Activated T-helper 1 cell treated with anti-CD3 and anti-CD28 coated beads, Interleukin-12 subunit alpha, Interleukin-12 subunit beta, Interleukin-2, Interleukin-4 antibody, amounts not matched to agents 30 ng/mL and 10 ng/mL and 1 ng/mL, durations not matched to agents 14 hours and 24 hours and 36 hours (primary cell): ENCODE measurements at regions not wholly inside any gene's neighbourhood (a gene's known extent, or its start where the extent isn't known, plus 50 kb on each side); places are given as distances from the start of the nearest gene placed in this dataset.
"Not testable (repeated sequence)": the region's sequence is repeated elsewhere in the genome, so short reads cannot be mapped to it uniquely, and the experiment has no call there.

Experiments
- DNase-seq: peaks from one replicate; pipeline ENCODE4 v3.0.0; 2021; ENCODE audit warnings: low spot score
- H3K27ac Mint-ChIP-seq: one replicate; pipeline ENCODE4 v1.8.0; 2021; ENCODE audit warnings: mild to moderate bottlenecking, mixed read lengths
- H3K27me3 Mint-ChIP-seq: one replicate; pipeline ENCODE4 v1.8.0; 2022; ENCODE audit warnings: mild to moderate bottlenecking, moderate library complexity, mixed read lengths; ENCODE audit not compliant: insufficient read depth
- H3K36me3 Mint-ChIP-seq: one replicate; pipeline ENCODE4 v1.8.0; 2021; ENCODE audit warnings: low read depth, mixed read lengths
- H3K4me1 Mint-ChIP-seq: one replicate; pipeline ENCODE4 v1.8.0; 2021; ENCODE audit warnings: low read depth, mixed read lengths
- H3K4me3 Mint-ChIP-seq: one replicate; pipeline ENCODE4 v1.8.0; 2021; ENCODE audit warnings: mild to moderate bottlenecking, moderate library complexity, mixed read lengths
- H3K9me3 Mint-ChIP-seq: one replicate; pipeline ENCODE4 v1.8.0; 2021; ENCODE audit warnings: mixed read lengths
- intact Hi-C: fragments of 100-400 bp; cut with micrococcal nuclease; formaldehyde crosslinking; loops from one replicate; pipeline ENCODE4 v1.15.1; 2024

GRCh38 chr4:58871509-58871908, 1761.3 kb upstream of the IGFBP7 start:
- no peak for DNase-seq
- intact Hi-C loops, result no loop called here

GRCh38 chr4:58849026-58849425, 1738.8 kb upstream of the IGFBP7 start:
- no peak overlapping the region for H3K4me3 Mint-ChIP-seq
- H3K27ac Mint-ChIP-seq, result no peak overlapping the region
- H3K27me3 Mint-ChIP-seq, result no peaks in the 10 kb centered on the region
- no peaks in the 10 kb centered on the region for H3K4me1 Mint-ChIP-seq
- no peak for DNase-seq
- no peaks in the 10 kb centered on the region for H3K36me3 Mint-ChIP-seq
- H3K9me3 Mint-ChIP-seq, result peaks cover 19% of the 10 kb centered on the region
- intact Hi-C loops, result no loop called here

More at GRCh38 chr4:58871509-58871908, 1761.3 kb upstream of the IGFBP7 start:
- Mint-ChIP-seq H3K4me3 (no peak overlapping the region), H3K36me3 (no peaks in the 10 kb centered on the region), H3K9me3 (peaks cover 12% of the 10 kb centered on the region), H3K27ac (no peak overlapping the region), H3K27me3 (no peaks in the 10 kb centered on the region), H3K4me1 (no peaks in the 10 kb centered on the region)

- no peaks in the 10 kb centered on the region for H3K36me3 Mint-ChIP-seq
- no peaks in the 10 kb centered on the region for H3K27me3 Mint-ChIP-seq
- no peak for DNase-seq
- no peaks in the 10 kb centered on the region for H3K4me1 Mint-ChIP-seq
- no peak overlapping the region for H3K27ac Mint-ChIP-seq
- intact Hi-C loops, result no loop called here
- H3K9me3 Mint-ChIP-seq, result peaks cover 9% of the 10 kb centered on the region
- H3K4me3 Mint-ChIP-seq, result no peak overlapping the region
These were observed 1733.3 kb upstream of the IGFBP7 start for GRCh38 chr4:58843455-58843854.

GRCh38 chr4:58833126-58833525, 1722.9 kb upstream of the IGFBP7 start:
- no peaks in the 10 kb centered on the region for H3K27me3 Mint-ChIP-seq
- peaks cover 19% of the 10 kb centered on the region for H3K9me3 Mint-ChIP-seq
- intact Hi-C loops, result no loop called here
- no peaks in the 10 kb centered on the region for H3K4me1 Mint-ChIP-seq
- no peaks in the 10 kb centered on the region for H3K36me3 Mint-ChIP-seq
- no peak overlapping the region for H3K4me3 Mint-ChIP-seq
- no peak overlapping the region for H3K27ac Mint-ChIP-seq
- DNase-seq, result no peak

GRCh38 chr4:58825278-58825677, 1715.1 kb upstream of the IGFBP7 start:
- H3K36me3 Mint-ChIP-seq, result no peaks in the 10 kb centered on the region
- H3K9me3 Mint-ChIP-seq, result peaks cover 13% of the 10 kb centered on the region
- H3K4me3 Mint-ChIP-seq, result no peak overlapping the region
- intact Hi-C loops, result no loop called here
- no peak for DNase-seq
- no peaks in the 10 kb centered on the region for H3K4me1 Mint-ChIP-seq
- H3K27me3 Mint-ChIP-seq, result no peaks in the 10 kb centered on the region
- no peak overlapping the region for H3K27ac Mint-ChIP-seq

GRCh38 chr4:58818560-58818959, 1708.4 kb upstream of the IGFBP7 start:
- H3K4me3 Mint-ChIP-seq, H3K27me3 Mint-ChIP-seq, H3K27ac Mint-ChIP-seq, H3K9me3 Mint-ChIP-seq, intact Hi-C loops, H3K4me1 Mint-ChIP-seq, H3K36me3 Mint-ChIP-seq, DNase-seq: not testable (repeated sequence)

- H3K4me3 Mint-ChIP-seq, result no peak overlapping the region
- H3K27me3 Mint-ChIP-seq, result no peaks in the 10 kb centered on the region
- H3K9me3 Mint-ChIP-seq, result peaks cover 12% of the 10 kb centered on the region
- no peaks in the 10 kb centered on the region for H3K36me3 Mint-ChIP-seq
- H3K4me1 Mint-ChIP-seq, result no peaks in the 10 kb centered on the region
- intact Hi-C loops, result no loop called here
- DNase-seq, result no peak
- H3K27ac Mint-ChIP-seq, result no peak overlapping the region
These were observed 1699.8 kb upstream of the IGFBP7 start for GRCh38 chr4:58809948-58810347.

GRCh38 chr4:58809366-58809765, 1699.2 kb upstream of the IGFBP7 start:
- Mint-ChIP-seq H3K9me3 (peaks cover 12% of the 10 kb centered on the region), H3K27ac (no peak overlapping the region), H3K4me1 (no peaks in the 10 kb centered on the region), H3K27me3 (no peaks in the 10 kb centered on the region), H3K4me3 (no peak overlapping the region), H3K36me3 (no peaks in the 10 kb centered on the region)
- intact Hi-C loops, result no loop called here
- DNase-seq, result no peak

- Mint-ChIP-seq H3K4me3 (no peak overlapping the region), H3K9me3 (peaks cover 12% of the 10 kb centered on the region), H3K27ac (no peak overlapping the region), H3K27me3 (no peaks in the 10 kb centered on the region), H3K4me1 (no peaks in the 10 kb centered on the region), H3K36me3 (no peaks in the 10 kb centered on the region)
- DNase-seq, result no peak
- intact Hi-C loops, result no loop called here
These were observed 1698.6 kb upstream of the IGFBP7 start for GRCh38 chr4:58808817-58809216.

- H3K4me3 Mint-ChIP-seq, result no peak overlapping the region
- no peak for DNase-seq
- no peak overlapping the region for H3K27ac Mint-ChIP-seq
- no peaks in the 10 kb centered on the region for H3K36me3 Mint-ChIP-seq
- intact Hi-C loops, result no loop called here
- H3K9me3 Mint-ChIP-seq, result peaks cover 11% of the 10 kb centered on the region
- H3K27me3 Mint-ChIP-seq, result no peaks in the 10 kb centered on the region
- H3K4me1 Mint-ChIP-seq, result no peaks in the 10 kb centered on the region
These were observed 1697.8 kb upstream of the IGFBP7 start for GRCh38 chr4:58807843-58808615.

- Mint-ChIP-seq H3K36me3 (no peaks in the 10 kb centered on the region), H3K4me3 (no peak overlapping the region), H3K27me3 (no peaks in the 10 kb centered on the region), H3K9me3 (peaks cover 4% of the 10 kb centered on the region), H3K4me1 (no peaks in the 10 kb centered on the region), H3K27ac (no peak overlapping the region)
- DNase-seq, result no peak
- intact Hi-C loops, result no loop called here
These were observed 1666.4 kb upstream of the IGFBP7 start for GRCh38 chr4:58776627-58777026.

- Mint-ChIP-seq H3K9me3 (peaks cover 8% of the 10 kb centered on the region), H3K27me3 (no peaks in the 10 kb centered on the region), H3K27ac (no peak overlapping the region), H3K4me1 (no peaks in the 10 kb centered on the region), H3K4me3 (no peak overlapping the region), H3K36me3 (no peaks in the 10 kb centered on the region)
- intact Hi-C loops, result no loop called here
- no peak for DNase-seq
These were observed 1657.4 kb upstream of the IGFBP7 start for GRCh38 chr4:58767598-58767997.

GRCh38 chr4:58766763-58767162, 1656.6 kb upstream of the IGFBP7 start:
- H3K4me3 Mint-ChIP-seq, result no peak overlapping the region
- no peaks in the 10 kb centered on the region for H3K4me1 Mint-ChIP-seq
- DNase-seq, result no peak
- peaks cover 5% of the 10 kb centered on the region for H3K9me3 Mint-ChIP-seq
- intact Hi-C loops, result no loop called here
- no peaks in the 10 kb centered on the region for H3K27me3 Mint-ChIP-seq
- no peak overlapping the region for H3K27ac Mint-ChIP-seq
- H3K36me3 Mint-ChIP-seq, result no peaks in the 10 kb centered on the region

GRCh38 chr4:58761563-58761962, 1651.4 kb upstream of the IGFBP7 start:
- Mint-ChIP-seq H3K36me3 (no peaks in the 10 kb centered on the region), H3K27me3 (no peaks in the 10 kb centered on the region), H3K4me1 (no peaks in the 10 kb centered on the region), H3K27ac (no peak overlapping the region), H3K4me3 (no peak overlapping the region), H3K9me3 (no peaks in the 10 kb centered on the region)
- intact Hi-C loops, result no loop called here
- DNase-seq, result no peak
